HG03159 (cell line): ENCODE measurements at regions not wholly inside any gene's neighbourhood (a gene's known extent, or its start where the extent isn't known, plus 50 kb on each side); places are given as distances from the start of the nearest gene placed in this dataset.

Source experiments
- ATAC-seq: cut with Tn5 transposase; IDR thresholded peaks from one replicate; pipeline ENCODE4 v1.9.1; 2021; ENCODE audit warnings: mild to moderate bottlenecking, moderate library complexity; ENCODE audit not compliant: unreplicated experiment

- no peak for ATAC-seq
Observed at GRCh38 chr12:25745281-25745680, 192.2 kb upstream of the LMNTD1 start.

GRCh38 chr12:25746131-25746530 is 193.0 kb upstream of the LMNTD1 start:
- no peak for ATAC-seq

GRCh38 chr12:25752710-25753309 is 199.7 kb upstream of the LMNTD1 start:
- no peak for ATAC-seq

- ATAC-seq: no peak
Observed at GRCh38 chr12:25755136-25755970, 202.3 kb upstream of the LMNTD1 start.

GRCh38 chr12:25755971-25756260 is 202.6 kb upstream of the RASSF8 start:
- ATAC-seq: no peak

- no peak for ATAC-seq
Observed at GRCh38 chr12:25757037-25757665, 201.3 kb upstream of the RASSF8 start.

GRCh38 chr12:25759752-25760151 is 198.7 kb upstream of the RASSF8 start:
- no peak for ATAC-seq

GRCh38 chr12:25761356-25761755 is 197.1 kb upstream of the RASSF8 start:
- ATAC-seq: no peak

GRCh38 chr12:25764409-25764808 is 194.1 kb upstream of the RASSF8 start:
- ATAC-seq: no peak

- ATAC-seq: no peak
Observed at GRCh38 chr12:25764892-25765291, 193.6 kb upstream of the RASSF8 start.

- no peak for ATAC-seq
Observed at GRCh38 chr12:25767606-25768005, 190.9 kb upstream of the RASSF8 start.

GRCh38 chr12:25768151-25768550 is 190.3 kb upstream of the RASSF8 start:
- ATAC-seq: no peak

- no peak for ATAC-seq
Observed at GRCh38 chr12:25769082-25769945, 189.2 kb upstream of the RASSF8 start.

GRCh38 chr12:25771041-25771440 is 187.4 kb upstream of the RASSF8 start:
- ATAC-seq: no peak

GRCh38 chr12:25771476-25771875 is 187.0 kb upstream of the RASSF8 start:
- no peak for ATAC-seq

- ATAC-seq: no peak
Observed at GRCh38 chr12:25775968-25776367, 182.5 kb upstream of the RASSF8 start.

- no peak for ATAC-seq
Observed at GRCh38 chr12:25780771-25781170, 177.7 kb upstream of the RASSF8 start.

- ATAC-seq: no peak
Observed at GRCh38 chr12:25781232-25781631, 177.2 kb upstream of the RASSF8 start.

GRCh38 chr12:25783566-25783965 is 174.9 kb upstream of the RASSF8 start:
- ATAC-seq: no peak

GRCh38 chr12:25784669-25785068 is 173.8 kb upstream of the RASSF8 start:
- ATAC-seq: no peak

- ATAC-seq: no peak
Observed at GRCh38 chr12:25785134-25785533, 173.3 kb upstream of the RASSF8 start.
